Right lobe of liver (tissue), 4 donors: ENCODE measurements at regions not wholly inside any gene's neighbourhood (a gene's known extent, or its start where the extent isn't known, plus 50 kb on each side); places are given as distances from the start of the nearest gene placed in this dataset.
"Not testable (repeated sequence)": the region's sequence is repeated elsewhere in the genome, so short reads cannot be mapped to it uniquely, and the experiment has no call there.

ENCODE experiments used
- POLR2A ChIP-seq: fragments of 450-650 bp; IDR thresholded peaks from one replicate; pipeline ENCODE4 v1.6.1; 2017; ENCODE audit warnings: antibody characterized with exemption, mild to moderate bottlenecking
- TF ChIP-seq, protein P1 (sequence below), 4 donors: fragments of 200-600 bp in 3 of 4; fragments of 450-650 bp in 1 of 4; IDR thresholded peaks; one replicate each; pipeline versions ENCODE4 v1.5.1 to v1.8.0; 2016 to 2022; ENCODE audit warnings: antibody characterized with exemption in 4 of 4, mild to moderate bottlenecking in 2 of 4
- donor health status: DM: no; HTN: no; CAD: no.
- donor health status: DM: no; HTN: no; CAD: no.
- donor health status: DM: no; HTN: yes; CAD: no.

- not testable (repeated sequence) for TF ChIP-seq POLR2A
- TF ChIP-seq, protein P1, sequence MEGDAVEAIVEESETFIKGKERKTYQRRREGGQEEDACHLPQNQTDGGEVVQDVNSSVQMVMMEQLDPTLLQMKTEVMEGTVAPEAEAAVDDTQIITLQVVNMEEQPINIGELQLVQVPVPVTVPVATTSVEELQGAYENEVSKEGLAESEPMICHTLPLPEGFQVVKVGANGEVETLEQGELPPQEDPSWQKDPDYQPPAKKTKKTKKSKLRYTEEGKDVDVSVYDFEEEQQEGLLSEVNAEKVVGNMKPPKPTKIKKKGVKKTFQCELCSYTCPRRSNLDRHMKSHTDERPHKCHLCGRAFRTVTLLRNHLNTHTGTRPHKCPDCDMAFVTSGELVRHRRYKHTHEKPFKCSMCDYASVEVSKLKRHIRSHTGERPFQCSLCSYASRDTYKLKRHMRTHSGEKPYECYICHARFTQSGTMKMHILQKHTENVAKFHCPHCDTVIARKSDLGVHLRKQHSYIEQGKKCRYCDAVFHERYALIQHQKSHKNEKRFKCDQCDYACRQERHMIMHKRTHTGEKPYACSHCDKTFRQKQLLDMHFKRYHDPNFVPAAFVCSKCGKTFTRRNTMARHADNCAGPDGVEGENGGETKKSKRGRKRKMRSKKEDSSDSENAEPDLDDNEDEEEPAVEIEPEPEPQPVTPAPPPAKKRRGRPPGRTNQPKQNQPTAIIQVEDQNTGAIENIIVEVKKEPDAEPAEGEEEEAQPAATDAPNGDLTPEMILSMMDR (IDR thresholded peaks at IDR 0.05), result not testable (repeated sequence)
Measured at GRCh38 chr7:106755024-106755423, 94.1 kb upstream of the CCDC71L start.
